ENCODE measurements at regions not wholly inside any gene's neighbourhood (a gene's known extent, or its start where the extent isn't known, plus 50 kb on each side); places are given as distances from the start of the nearest gene placed in this dataset.

- DNase-seq (ENCODE audit: low read depth in 2 of 3, low spot score in 2 of 3): no peak
Measured at GRCh38 chr18:45119876-45120275, 439.2 kb downstream of the SETBP1 start.

GRCh38 chr18:45121146-45121545 is 440.5 kb downstream of the SETBP1 start:
- DNase-seq (ENCODE audit: low read depth in 2 of 3, low spot score in 2 of 3): no peak

GRCh38 chr18:45122506-45122905 is 441.8 kb downstream of the SETBP1 start:
- DNase-seq (ENCODE audit: low read depth in 2 of 3, low spot score in 2 of 3): no peak

GRCh38 chr18:45127405-45127804 is 446.7 kb downstream of the SETBP1 start:
- no peak for DNase-seq (ENCODE audit: low read depth in 2 of 3, low spot score in 2 of 3)

- no peak for DNase-seq (ENCODE audit: low read depth in 2 of 3, low spot score in 2 of 3)
Measured at GRCh38 chr18:45133276-45133675, 452.6 kb downstream of the SETBP1 start.

GRCh38 chr18:45136381-45137086 is 455.8 kb downstream of the SETBP1 start:
- DNase-seq (ENCODE audit: low read depth in 2 of 3, low spot score in 2 of 3): no peak

GRCh38 chr18:45137087-45137419 is 456.4 kb downstream of the SETBP1 start:
- peak in 1 of 3 donors; percentile 27 for DNase-seq (ENCODE audit: low read depth in 2 of 3, low spot score in 2 of 3)

GRCh38 chr18:45139478-45139877 is 458.8 kb downstream of the SETBP1 start:
- DNase-seq (ENCODE audit: low read depth in 2 of 3, low spot score in 2 of 3): no peak

GRCh38 chr18:45142868-45143267 is 462.2 kb downstream of the SETBP1 start:
- DNase-seq (ENCODE audit: low read depth in 2 of 3, low spot score in 2 of 3): no peak

GRCh38 chr18:45149712-45150111 is 465.6 kb upstream of the SLC14A2 start:
- no peak for DNase-seq (ENCODE audit: low read depth in 2 of 3, low spot score in 2 of 3)

- no peak for DNase-seq (ENCODE audit: low read depth in 2 of 3, low spot score in 2 of 3)
Measured at GRCh38 chr18:45151645-45152044, 463.6 kb upstream of the SLC14A2 start.

GRCh38 chr18:45155526-45155925 is 459.8 kb upstream of the SLC14A2 start:
- DNase-seq (ENCODE audit: low read depth in 2 of 3, low spot score in 2 of 3): no peak

GRCh38 chr18:45156946-45157345 is 458.3 kb upstream of the SLC14A2 start:
- DNase-seq (ENCODE audit: low read depth in 2 of 3, low spot score in 2 of 3): no peak

- DNase-seq (ENCODE audit: low read depth in 2 of 3, low spot score in 2 of 3): no peak
Measured at GRCh38 chr18:45157576-45157975, 457.7 kb upstream of the SLC14A2 start.

GRCh38 chr18:45161850-45162249 is 453.4 kb upstream of the SLC14A2 start:
- peak in 1 of 3 donors; percentile 14 for DNase-seq (ENCODE audit: low read depth in 2 of 3, low spot score in 2 of 3)

- no peak for DNase-seq (ENCODE audit: low read depth in 2 of 3, low spot score in 2 of 3)
Measured at GRCh38 chr18:45163871-45164270, 451.4 kb upstream of the SLC14A2 start.

GRCh38 chr18:45164551-45164950 is 450.7 kb upstream of the SLC14A2 start:
- no peak for DNase-seq (ENCODE audit: low read depth in 2 of 3, low spot score in 2 of 3)

- DNase-seq (ENCODE audit: low read depth in 2 of 3, low spot score in 2 of 3): no peak
Measured at GRCh38 chr18:45165176-45165713, 450.0 kb upstream of the SLC14A2 start.

GRCh38 chr18:45165871-45166270 is 449.4 kb upstream of the SLC14A2 start:
- no peak for DNase-seq (ENCODE audit: low read depth in 2 of 3, low spot score in 2 of 3)

GRCh38 chr18:45166341-45166835 is 448.9 kb upstream of the SLC14A2 start:
- DNase-seq (ENCODE audit: low read depth in 2 of 3, low spot score in 2 of 3): no peak

- no peak for DNase-seq (ENCODE audit: low read depth in 2 of 3, low spot score in 2 of 3)
Measured at GRCh38 chr18:45166836-45167551, 448.3 kb upstream of the SLC14A2 start.
